GM18868 (cell line): ENCODE measurements at regions not wholly inside any gene's neighbourhood (a gene's known extent, or its start where the extent isn't known, plus 50 kb on each side); places are given as distances from the start of the nearest gene placed in this dataset.

Experiments used
- ATAC-seq: cut with Tn5 transposase; IDR thresholded peaks from one replicate; pipeline ENCODE4 v1.9.1; 2021; ENCODE audit warnings: mild to moderate bottlenecking, moderate library complexity; ENCODE audit not compliant: unreplicated experiment

GRCh38 chr3:190252080-190252479, 70.2 kb downstream of the CLDN1 start:
- peak; percentile 47 for ATAC-seq

GRCh38 chr3:190249414-190249813, 72.8 kb downstream of the CLDN1 start:
- no peak for ATAC-seq

GRCh38 chr3:190242147-190242546, 80.1 kb downstream of the CLDN1 start:
- ATAC-seq: no peak

GRCh38 chr3:190239325-190239724, 82.9 kb downstream of the CLDN1 start:
- no peak for ATAC-seq

GRCh38 chr3:190238871-190239270, 83.4 kb downstream of the CLDN1 start:
- ATAC-seq: no peak

- no peak for ATAC-seq
Measured at GRCh38 chr3:190234621-190235020, 87.6 kb downstream of the CLDN1 start.

- ATAC-seq: peak; percentile 58
Measured at GRCh38 chr3:190229632-190230424, 92.4 kb downstream of the CLDN1 start.

GRCh38 chr3:190227064-190227463, 95.2 kb downstream of the CLDN1 start:
- no peak for ATAC-seq

- peak; percentile 42 for ATAC-seq
Measured at GRCh38 chr3:190224863-190225692, 97.2 kb downstream of the CLDN1 start.

- no peak for ATAC-seq
Measured at GRCh38 chr3:190224456-190224855, 97.8 kb downstream of the CLDN1 start.

- no peak for ATAC-seq
Measured at GRCh38 chr3:190222916-190223315, 99.3 kb downstream of the CLDN1 start.

- ATAC-seq: no peak
Measured at GRCh38 chr3:190222360-190222759, 99.9 kb downstream of the CLDN1 start.

GRCh38 chr3:190220362-190220761, 99.7 kb upstream of the P3H2 start:
- no peak for ATAC-seq

GRCh38 chr3:190217081-190217480, 96.4 kb upstream of the P3H2 start:
- no peak for ATAC-seq

GRCh38 chr3:190213727-190214126, 93.0 kb upstream of the P3H2 start:
- ATAC-seq: no peak

- ATAC-seq: no peak
Measured at GRCh38 chr3:190210608-190211007, 89.9 kb upstream of the P3H2 start.

GRCh38 chr3:190209533-190209932, 88.8 kb upstream of the P3H2 start:
- ATAC-seq: peak; percentile 30

GRCh38 chr3:190208196-190208595, 87.5 kb upstream of the P3H2 start:
- no peak for ATAC-seq

GRCh38 chr3:190205739-190206138, 85.0 kb upstream of the P3H2 start:
- ATAC-seq: peak; percentile 88

GRCh38 chr3:190204200-190204599, 83.5 kb upstream of the P3H2 start:
- no peak for ATAC-seq

- ATAC-seq: no peak
Measured at GRCh38 chr3:190197346-190197763, 76.7 kb upstream of the P3H2 start.

GRCh38 chr3:190194506-190194905, 73.8 kb upstream of the P3H2 start:
- no peak for ATAC-seq
